GM19035 (cell line): ENCODE measurements at regions not wholly inside any gene's neighbourhood (a gene's known extent, or its start where the extent isn't known, plus 50 kb on each side); places are given as distances from the start of the nearest gene placed in this dataset.

Experiments used
- ATAC-seq: cut with Tn5 transposase; IDR thresholded peaks from one replicate; pipeline ENCODE4 v1.9.1; 2021; ENCODE audit not compliant: unreplicated experiment

DNA sequence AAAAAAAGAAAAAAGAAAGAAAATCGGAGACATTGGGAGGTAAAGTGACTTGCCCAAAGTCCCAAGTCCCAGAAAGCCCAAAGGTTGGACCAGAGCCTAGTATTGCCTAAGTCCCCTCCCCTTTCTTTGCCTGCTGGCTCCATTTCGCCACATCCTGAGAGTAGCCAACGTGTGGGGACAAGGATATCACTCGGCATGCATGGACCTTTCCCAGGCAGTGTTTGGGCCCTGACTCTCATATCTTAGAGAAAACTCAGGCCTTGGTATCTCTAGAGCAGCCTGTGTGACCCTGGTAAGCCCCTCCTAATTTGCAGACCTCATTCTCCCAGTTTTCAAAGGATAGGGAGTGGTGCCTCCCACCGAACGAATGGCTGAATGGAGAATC is 294.2 kb upstream of the ZMIZ1 start:
- no peak for ATAC-seq

DNA sequence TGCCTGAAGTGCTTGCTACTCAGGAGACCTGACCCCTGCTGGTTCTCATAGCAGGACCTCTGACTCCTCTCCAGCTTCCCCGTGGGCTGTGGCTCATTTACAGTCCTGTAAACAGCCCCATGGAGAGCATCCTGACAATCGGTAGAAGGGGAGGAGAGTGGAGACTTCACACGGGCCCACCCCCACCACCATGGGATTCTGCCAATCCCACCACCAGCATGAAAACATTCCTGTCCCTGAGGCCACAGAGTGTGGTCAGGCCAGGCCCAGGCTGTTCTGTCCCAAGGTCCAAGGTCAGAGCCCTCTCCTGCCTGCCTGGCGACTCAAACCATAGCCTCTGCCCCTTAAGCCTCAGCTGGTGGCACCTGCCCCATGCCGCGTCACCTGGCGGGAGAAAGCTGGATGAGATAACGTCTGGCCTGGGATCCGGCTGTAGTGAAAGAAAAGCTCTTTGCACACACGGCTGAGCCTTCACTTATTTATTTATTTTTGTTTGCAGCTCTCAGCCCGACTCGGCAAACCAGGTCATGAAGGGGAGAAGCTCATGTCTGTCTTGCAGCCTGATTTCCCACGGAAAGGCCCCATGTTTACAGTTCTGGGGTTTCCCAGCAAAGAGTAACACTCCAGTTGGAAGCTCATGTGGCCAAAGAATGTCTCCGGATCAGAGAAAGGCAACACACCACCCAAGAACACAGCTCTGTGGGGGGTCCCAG is 293.6 kb upstream of the ZMIZ1 start:
- ATAC-seq = no peak

DNA sequence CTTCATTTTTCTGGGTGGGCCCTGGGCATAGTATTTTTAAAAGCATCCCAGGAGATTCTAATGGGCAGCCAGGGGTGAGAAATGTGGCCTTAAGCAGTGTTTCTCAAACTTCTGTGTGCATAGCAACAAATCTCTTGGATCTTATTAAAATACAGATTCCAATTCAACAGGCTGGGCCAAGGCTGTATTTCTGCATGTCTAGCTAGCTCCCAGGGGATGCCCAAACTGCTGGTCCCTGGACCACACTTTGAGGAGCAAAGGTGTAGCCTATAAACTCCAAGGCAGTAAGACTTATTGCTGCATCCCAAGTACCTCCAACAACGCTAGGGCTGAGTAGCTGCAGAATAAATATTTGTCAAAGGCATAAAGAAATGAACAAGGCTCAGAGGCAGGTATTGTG is 292.9 kb upstream of the ZMIZ1 start:
- ATAC-seq = no peak

DNA sequence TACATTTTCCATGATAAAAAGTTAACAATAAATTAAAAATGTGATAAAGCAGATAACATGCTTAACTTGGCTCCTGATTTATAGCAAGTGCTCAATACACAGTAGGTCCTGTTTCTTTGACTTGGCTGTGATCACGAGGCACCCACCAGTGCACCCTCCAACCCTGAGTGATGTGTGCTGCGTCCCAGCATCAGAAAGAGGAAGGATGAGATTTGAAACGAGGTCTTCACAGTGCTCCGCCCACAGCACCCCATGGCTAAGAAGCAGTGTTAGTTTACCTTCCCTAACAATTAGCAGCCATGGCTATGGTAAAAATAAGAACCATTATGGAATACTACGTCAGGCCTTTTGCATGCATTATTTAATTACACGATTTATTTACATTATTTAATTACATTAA is 292.0 kb upstream of the ZMIZ1 start:
- ATAC-seq = no peak

DNA sequence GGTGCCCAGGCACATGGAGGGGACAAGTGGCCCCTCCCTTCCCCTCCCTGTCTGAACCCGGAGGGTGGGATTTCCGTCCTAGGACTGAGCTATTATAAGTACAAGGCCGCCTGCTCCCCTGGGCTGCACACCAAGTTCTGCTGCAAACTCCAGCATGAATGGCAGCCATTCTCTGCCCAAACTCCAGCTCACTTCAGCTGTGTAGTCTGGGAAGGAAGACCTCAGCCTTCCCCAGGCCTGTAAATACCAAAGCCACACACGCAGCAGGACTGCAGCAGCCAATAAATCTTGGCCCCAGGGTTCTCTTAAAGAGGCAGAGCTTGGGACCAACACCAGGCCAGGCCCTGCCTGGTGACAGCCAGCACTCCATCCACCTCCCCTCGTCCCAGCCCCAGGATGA is 291.3 kb upstream of the ZMIZ1 start:
- no peak for ATAC-seq

DNA sequence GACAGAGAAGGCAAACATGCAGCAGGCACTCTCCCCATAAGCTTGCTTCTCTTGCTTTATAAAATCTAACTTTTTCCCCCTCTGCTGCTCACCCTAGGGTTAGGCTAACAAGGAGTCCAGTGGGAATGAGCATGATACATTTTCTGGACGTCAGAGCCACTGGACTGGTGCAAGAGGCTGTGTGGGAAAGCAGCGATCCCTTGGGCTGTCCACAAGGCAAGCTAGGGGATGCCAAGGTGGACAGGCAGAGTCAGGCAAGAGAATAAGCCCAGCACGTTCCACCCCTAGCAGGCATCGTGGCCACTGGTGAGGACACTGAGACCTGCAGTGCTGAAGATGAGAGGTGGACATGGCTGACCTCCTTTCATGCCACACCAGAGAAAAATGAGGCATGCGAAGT is 290.9 kb upstream of the ZMIZ1 start:
- no peak for ATAC-seq

DNA sequence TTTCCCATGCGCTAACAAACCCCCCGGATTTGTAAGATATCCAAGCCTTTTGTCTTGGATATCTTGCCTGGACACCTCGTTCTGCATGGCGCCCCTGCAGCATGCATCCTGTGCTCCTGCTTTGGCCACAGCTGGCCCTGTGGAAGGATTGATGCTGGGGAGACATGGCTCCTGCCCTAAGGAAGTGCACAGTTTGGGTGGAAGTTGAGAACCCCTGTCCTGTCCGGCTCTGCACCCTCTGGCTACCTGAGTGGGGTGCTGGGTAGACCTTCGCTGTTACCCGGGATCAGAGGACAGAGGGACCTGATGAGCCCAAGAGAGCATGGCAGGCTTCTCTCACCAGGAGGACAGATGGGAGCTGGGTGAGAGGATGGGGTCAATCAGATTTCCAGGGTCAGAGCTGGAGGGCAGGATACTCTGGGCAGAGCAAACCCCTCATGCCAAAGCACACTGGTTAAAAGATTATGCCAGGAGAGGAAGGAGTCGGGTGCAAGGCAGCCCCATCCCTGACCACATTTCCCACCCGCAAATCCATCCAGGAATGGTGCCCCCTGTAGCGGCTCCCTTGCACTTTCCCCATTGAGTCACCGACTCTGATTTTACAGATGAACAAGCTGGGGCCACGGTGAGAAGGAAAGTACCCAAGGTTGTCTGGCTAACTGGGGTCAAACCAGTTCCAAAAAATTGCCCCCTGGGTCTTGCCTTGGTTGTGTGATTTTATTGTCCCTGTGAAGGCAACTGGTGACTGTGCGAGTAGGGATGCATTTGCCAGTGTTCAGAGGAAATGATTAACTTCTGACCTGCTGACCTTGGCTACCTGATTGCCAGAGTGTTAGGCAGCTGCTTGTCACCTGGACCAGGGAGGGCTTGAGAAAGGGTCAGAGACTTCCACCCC is 290.1 kb upstream of the ZMIZ1 start:
- ATAC-seq = no peak

DNA sequence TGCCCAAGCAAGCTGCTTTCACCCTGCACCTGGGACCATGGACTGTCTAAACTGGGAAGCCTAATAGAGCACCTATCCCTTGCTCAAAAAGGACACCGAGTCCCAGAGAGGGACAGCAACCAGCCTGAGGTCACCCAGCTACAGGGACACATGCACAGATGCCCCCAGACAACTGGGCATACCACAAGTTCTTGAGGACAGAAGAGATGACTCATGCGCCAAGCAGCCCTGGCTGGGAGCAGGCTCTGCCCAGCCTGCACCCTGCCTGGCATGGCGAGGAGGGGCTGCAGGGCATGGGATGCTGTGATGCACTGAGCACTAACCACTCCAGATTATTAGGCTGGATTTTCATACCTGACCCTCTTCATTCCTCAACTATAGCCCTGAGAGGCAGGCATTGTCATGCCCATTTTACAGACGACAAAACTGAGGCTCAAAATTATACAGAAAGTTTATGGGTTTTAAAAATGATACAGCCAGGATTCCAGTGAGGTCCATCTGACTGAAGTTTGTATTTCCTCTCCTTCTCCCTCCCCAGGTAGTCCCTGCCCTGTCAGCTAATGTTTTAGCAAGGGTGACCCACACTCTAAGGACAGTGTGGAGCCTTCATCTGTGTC is 289.3 kb upstream of the ZMIZ1 start:
- no peak for ATAC-seq

DNA sequence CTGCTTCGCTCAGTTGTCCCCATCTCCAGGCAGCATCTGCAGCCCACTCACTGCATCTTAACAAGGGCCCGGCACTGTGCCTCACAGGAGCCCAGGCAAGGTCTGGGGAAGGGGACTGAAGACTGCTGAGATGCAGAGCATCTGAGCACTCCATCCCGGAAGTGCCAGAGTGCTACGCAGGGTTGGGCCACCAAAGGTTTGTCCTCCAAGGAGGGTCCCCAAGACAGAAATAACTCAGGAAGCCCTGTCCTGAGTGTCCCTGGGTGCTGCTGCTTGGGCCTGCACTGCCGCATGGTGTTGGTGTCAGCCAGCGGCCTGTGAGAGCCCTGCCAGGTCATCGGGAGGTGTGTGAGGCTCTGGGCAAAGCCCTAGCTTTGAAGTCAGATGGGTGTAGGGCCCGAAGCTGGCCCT is 288.2 kb upstream of the ZMIZ1 start:
- ATAC-seq = no peak

DNA sequence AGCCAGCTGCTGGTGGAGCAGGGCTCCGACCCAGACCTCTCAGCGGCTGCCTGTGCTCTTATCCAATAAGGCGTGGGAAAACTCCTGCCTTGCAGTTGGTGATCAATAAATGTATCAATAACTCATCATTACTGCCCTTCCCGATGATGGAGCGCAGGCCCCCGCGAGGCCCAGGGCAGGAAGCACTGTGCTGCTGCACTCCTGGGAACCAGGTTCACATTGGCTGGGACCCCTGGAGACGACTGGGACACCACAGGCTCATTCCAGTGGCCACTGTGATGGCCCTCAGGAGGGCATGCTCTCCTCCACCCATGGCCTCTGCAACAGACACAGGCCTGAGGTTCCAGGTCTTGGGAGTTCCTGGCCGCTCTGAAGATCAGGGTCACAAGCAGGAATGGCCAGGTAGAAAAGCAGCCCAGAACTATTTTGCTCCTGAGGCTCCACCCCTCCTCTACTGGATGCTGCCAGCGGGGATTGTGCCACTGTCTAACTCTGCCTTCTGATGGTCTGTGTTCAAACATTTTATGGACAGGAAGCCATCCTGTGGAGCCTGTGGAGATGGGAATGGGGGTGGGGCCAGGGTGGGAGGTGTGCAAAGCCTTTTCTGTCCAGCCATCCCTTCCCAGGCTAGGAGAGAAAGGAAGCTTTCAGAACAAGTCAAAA is 287.4 kb upstream of the ZMIZ1 start:
- ATAC-seq = no peak

DNA sequence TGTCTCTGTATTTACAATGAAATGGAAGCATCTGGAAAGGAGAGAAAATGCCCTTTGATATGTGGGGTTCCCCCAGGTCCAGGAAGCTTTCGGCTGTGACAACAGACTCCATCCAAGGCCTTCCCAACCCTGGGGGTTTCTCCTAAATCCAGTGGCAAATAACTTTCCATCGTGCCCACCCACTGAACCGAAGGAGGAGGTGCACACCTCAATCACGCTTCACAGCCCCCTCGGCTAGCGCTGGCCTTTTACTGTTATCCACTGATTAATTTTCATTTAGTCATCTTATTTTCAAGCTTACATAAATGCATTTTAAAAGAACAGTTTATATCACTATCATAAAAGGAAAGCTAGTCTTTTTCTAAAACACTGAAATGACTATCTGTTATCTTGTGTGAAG is 286.8 kb upstream of the ZMIZ1 start:
- ATAC-seq = no peak

DNA sequence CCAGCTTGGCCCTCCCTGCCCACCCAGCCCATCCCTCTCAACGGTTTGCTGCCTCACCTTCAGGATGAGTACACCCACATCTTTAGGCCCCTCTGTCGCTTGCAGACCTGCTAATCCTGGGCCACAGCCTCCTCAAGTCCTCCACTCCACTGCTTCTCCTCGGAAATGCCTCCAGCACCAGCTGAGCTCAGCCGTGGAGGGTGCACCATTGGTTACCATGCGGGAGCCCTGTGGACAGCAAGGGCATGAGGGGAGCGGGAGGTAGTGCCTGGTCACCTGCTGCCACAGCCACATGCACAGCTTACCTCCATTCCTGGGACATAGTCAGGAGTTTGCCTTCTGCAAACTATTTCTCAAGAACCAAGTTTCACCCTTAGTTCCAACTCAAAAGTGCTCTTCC is 286.3 kb upstream of the ZMIZ1 start:
- no peak for ATAC-seq

DNA sequence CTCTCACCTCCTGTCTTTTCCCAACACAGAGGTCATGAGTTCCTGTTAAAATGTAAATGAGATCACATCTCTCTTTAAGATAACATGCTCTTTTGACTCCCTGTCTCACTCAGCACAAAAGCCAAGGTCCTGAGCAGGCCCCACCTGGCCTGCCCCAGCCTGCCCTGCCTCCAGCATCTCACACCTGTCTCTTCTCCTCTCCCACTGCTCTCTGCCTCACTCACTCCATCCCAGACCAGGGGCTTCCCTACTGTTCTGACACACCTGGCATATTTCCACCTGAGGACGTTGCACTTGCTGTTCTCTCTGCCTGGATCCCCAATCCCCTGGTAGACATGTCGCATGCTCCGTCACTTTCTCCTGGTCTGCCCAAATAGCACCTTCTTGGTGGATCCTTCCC is 285.0 kb upstream of the ZMIZ1 start:
- no peak for ATAC-seq

DNA sequence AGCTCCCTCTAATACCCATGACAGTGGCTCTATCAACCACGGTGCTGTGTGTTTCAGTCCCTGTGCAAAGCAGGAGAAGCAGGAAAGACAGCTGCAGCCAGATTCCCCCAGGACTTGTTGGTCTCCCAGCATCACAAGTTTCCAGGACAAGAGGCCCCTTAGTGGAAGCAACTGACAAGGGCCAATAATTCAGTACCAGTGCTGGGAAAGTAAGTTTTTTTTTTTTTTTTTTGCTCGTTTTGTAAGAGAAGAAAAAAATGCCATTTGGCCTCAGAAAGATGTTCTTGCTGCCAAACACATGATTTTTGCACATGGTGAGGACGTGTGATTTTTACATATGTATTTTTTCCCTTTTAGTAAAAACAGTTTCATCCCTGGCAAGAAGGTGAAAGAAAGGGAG is 284.2 kb upstream of the ZMIZ1 start:
- no peak for ATAC-seq

DNA sequence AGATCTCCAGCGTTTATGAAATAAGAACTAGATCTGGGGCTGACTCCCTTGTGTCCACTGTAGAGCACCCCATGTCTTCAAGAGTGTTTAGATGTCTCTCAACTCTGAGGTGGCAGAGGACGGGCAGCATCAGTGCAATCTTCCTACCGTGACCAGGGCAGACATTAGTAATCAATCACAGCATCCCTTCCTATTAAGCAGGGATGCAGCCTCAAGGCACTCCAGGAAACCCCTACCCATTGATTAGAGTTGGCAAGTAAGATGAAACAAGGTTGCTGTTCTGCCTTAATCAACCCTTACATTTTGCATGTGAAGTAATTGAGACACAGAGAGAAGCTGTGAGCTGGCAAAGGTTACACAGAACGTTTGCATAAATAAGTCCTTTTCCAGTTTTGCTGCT is 283.7 kb upstream of the ZMIZ1 start:
- ATAC-seq = no peak

DNA sequence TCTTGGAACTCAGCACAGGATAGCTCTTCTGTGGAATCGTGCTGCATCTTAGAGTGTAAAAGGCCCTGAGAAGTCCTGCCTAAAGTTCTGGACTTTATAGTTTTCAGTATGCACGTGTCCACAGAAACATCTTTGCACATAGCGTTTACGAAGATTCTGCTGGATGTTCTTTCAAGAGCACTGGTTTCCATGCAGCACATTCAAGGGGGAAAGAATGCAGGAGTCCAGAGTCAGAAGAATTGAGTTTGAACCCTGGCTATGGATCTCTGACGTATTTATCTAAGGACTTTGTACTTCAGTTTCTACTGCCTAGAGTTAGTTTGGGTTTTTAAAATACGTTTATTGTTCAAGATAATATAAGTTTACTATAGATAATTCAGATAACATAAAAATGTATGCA is 282.8 kb upstream of the ZMIZ1 start:
- no peak for ATAC-seq

DNA sequence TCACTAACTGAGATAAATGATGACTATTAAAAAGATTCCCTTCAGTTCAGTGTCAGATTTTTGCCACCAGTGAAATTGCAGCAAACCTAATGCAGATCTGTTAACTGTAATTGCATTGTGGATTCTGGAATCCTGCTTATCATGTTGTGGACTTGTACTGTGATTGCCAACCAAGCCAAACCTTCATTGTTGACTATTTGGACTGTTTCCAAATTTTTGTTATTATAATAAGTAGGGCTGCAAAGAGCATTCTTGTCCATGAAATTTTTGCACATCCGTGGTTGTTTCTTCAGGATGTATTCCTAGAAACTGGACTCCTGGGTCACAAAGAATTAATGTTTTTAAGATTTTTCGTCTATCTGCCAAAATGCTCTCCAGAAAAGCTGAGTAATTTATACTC is 281.6 kb upstream of the ZMIZ1 start:
- ATAC-seq = no peak

DNA sequence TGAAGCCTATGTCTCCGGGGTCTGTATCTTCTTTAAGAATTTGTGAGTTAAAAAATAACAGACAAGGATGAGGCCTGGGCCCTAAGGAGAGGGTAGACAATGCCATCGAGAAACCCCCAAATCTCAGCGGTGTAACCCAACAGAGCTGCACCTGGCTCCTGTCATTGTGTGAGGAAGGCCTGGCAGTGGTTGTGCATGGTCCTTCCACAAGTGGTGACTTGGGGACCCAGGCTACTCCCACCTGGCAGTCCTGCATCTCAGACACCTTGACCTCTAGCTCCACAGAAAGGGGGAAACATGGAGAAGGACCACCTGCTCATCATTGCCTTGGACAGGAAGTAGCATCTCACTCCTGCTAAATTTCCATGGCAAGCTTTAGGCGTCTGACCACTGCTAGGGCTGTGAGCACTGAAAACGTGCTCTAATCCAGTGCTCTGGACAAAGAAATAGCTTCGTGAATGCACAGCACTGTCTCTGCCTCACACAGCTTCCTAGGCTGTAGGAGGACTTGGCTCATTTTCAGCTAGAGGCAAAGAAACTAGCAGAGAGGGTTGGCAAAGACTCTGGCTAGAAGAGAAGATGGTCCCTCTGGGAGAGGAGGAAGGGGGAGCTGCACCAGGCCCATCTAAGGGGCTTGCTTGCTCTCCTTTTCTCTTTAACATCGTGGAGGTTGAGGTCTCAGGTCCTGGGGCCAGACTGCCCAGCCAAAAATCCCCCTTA is 273.9 kb upstream of the ZMIZ1 start:
- ATAC-seq = no peak

DNA sequence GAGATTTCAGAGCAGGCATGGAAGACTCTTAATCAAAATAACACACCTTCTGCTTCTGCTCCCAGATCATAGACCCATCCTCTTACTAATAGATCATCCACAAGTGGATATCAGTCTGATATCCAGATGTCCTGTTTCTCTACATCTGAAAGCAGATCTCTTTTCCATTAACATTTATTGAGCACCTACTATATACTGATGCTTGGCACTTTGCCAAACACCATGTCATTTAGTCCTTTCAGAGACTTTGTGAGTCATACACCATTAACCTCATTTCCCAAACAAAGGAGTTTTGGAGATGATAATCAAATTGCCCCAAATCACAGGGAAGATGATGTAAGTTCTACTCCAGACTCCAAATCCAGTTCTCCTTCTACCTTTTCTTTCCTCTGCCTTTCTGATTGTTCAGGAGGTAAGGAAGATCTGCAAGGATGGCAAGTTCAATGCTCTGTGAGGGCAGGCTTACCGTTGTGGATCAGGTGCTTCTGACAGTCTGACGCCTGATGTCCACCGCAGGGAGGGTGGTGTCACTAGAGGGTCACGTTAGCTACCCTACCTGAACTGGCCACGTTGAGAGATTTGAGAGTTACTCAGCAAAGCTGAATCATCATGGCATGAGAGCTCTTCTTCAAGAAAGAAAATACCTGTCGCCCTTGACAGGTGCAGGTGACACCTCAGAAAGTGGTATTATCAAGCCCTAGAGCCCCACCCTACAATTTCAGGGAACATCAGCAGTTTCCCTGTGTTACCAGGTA is 269.6 kb upstream of the ZMIZ1 start:
- ATAC-seq = no peak

DNA sequence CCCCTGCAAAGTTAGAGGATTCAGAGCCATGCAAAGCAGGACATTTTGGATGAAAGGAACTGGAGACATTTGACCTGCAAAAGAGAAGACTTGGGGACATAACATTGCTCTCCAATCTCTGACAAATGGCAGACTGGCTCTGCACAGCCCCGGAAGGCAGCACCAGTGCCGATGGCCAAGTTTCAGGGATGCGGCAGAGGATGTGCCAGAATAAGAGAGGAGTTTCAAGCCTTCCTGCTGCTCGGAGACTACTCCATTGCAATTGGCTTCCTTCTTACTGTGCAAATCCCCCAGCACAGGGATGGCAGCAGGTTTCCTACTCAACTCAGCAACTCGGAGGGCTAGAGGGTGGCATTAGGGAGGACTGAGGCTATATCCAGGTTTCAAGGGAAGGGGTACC is 268.8 kb upstream of the ZMIZ1 start:
- no peak for ATAC-seq
